Stomach (tissue), 4 donors: ENCODE measurements at regions not wholly inside any gene's neighbourhood (a gene's known extent, or its start where the extent isn't known, plus 50 kb on each side); places are given as distances from the start of the nearest gene placed in this dataset.

Experiments used
- POLR2A ChIP-seq, 4 donors: fragments of 450-650 bp; IDR thresholded peaks; one replicate each; pipeline ENCODE4 v1.6.1; 2016; ENCODE audit warnings: antibody characterized with exemption in 4 of 4, control low read depth in 2 of 4, mild to moderate bottlenecking in 1 of 4, moderate library complexity in 1 of 4
- POLR2AphosphoS5 ChIP-seq, 3 donors: sonication (generic); formaldehyde crosslinking; IDR thresholded peaks; one replicate each; pipeline ENCODE4 v1.6.1; 2016; ENCODE audit warnings: antibody characterized with exemption in 3 of 3

GRCh38 chrX:1903236-1903935 lies 288.5 kb downstream of the ASMT start:
- TF ChIP-seq POLR2AphosphoS5 (IDR thresholded peaks at IDR 0.05) (no peak), POLR2A (IDR thresholded peaks at IDR 0.05) (no peak)
